GM18519 (cell line): ENCODE measurements at regions not wholly inside any gene's neighbourhood (a gene's known extent, or its start where the extent isn't known, plus 50 kb on each side); places are given as distances from the start of the nearest gene placed in this dataset.
"Not testable (repeated sequence)": the region's sequence is repeated elsewhere in the genome, so short reads cannot be mapped to it uniquely, and the experiment has no call there.

Experiments
- ATAC-seq: cut with Tn5 transposase; IDR thresholded peaks from one replicate; pipeline ENCODE4 v1.9.1; 2021; ENCODE audit warnings: mild to moderate bottlenecking, moderate library complexity; ENCODE audit not compliant: unreplicated experiment, low FRiP score

DNA sequence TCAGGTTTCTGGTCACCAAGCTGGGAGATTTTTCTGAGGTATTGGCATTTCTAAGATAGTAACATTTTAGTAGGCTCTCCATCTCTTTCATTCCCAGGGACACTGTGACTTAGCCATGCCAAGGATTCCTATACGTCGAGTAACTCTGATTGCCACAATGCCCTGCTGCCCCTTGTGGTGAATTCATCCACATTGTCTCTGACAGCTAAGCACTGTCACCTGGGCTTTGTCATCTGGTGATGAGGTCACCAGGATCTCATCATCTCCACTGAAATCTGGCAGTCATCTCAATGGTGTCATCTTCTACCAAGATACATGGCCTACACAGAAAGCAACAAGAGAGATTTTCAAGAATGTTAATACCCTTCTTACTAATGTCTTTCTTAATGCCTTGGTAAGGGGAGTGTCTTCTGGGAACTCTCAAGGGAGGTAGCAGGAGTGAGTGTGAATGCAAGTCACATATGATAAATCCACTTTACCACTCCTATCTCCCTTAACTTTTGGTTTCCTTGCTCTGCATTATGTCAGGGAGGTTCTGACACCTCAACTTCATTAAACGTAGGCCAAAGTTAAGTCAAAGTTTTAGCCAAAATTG, 246.7 kb downstream of the CD109 start:
- ATAC-seq, result no peak

GRCh38 chr6:73941892-73942291, 245.9 kb downstream of the CD109 start:
- no peak for ATAC-seq

DNA sequence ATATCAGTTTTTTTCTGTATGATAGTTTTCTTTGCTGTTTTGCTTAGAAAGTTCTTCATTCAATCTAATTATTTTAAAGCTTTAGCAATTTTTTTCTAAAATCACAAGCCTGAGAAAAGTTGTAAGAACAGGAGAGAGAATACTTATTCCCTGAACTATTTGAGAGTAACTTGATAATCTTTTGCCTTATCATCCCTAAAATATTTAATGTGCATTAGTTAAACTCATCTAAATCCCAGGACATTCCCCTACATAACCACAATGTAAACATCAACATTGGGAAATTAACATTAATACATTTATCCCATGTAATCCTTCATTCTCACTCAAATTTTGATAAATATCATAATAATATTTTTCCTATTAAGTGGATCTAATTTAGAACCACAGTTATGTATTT, 241.8 kb downstream of the CD109 start:
- ATAC-seq, result no peak

DNA sequence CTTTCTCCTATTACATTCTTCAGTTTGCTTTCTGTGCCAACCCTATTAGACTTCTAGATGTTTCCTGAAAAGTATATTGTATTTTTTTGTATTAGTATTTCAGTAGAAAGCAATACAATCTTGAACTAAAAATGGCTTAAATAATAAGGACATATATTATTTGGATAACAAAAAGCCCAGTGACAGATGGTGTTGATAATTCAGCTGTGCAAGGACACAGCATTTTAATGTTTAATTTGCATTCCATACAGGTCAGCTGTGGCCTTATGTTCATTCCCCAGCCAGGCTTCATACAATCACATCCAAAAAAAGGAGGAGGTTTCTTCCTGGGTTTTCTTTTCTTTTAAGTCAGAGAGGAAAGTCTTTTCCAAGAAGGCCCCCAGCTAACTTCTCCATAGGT, 236.9 kb downstream of the CD109 start:
- ATAC-seq, result no peak

DNA sequence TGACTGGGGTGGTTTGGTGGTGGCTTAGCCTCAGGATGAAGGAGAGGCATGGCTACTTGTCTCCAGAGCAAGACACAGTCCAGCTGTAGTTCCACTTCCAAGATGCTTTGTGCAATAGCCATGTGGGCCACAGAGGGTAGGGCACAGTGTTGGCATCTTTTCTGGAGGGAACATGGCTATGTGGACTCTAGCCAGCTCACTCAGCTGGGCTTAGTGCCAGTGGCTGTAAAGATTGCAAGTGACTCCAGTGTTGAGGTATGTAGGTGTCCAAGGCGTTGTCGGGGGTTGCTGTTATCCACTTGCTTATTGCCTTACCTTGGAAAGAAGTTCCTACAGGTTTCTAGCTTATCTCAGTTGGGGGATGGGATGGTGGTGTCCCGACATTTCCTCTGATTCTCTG, 233.4 kb downstream of the CD109 start:
- no peak for ATAC-seq

- no peak for ATAC-seq
These were observed 231.4 kb downstream of the CD109 start for GRCh38 chr6:73927421-73927820.

DNA sequence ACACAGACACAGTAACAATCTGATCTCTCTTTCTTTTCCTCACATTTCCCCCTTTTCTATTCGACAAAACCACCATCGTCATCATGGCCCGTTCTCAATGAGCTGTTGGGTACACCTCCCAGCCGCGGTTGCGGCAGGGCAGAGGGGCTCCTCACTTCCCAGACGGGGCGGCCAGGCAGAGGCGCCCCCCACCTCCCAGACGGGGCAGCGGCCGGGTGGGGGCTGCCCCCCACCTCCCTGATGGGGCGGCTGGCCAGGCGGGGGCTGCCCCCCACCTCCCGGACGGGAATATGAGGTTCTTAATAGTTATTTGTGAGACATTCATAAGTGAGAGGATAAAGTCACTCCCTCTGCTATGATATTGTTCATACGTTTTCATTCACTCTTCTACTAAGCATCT, 229.7 kb downstream of the CD109 start:
- ATAC-seq, result not testable (repeated sequence)

DNA sequence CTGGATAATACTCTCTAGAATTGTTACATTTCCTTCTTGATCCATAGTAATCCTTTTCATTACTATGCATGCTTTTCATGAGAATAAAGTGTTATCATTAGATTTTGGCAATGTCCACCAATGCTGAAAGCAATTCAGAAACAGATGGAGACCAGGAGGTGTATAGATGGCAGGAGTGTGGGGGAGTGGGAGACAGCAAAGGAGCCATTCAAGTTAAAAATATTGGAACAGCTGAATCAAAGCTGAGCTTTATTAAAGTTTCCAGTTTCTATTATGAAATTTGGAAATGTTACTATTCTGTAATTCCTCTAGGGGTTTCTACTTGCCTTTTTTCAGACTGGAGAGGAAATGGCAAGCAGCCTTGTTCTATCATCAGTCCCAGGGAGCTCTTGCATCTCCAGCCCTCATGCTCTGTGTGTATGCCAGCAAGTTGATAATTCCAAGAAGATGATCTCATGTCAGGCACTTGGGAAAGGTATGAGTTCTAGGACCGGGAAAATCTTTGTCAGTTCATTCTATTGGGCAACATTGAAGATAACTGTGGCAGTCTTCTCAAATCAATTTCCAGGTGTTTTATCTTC, 228.0 kb downstream of the CD109 start:
- no peak for ATAC-seq

GRCh38 chr6:73903155-73903554, 207.2 kb downstream of the CD109 start:
- no peak for ATAC-seq

- no peak for ATAC-seq
These were observed 206.0 kb downstream of the CD109 start for GRCh38 chr6:73901986-73902385.

- ATAC-seq, result no peak
These were observed 205.3 kb downstream of the CD109 start for GRCh38 chr6:73901311-73901710.

DNA sequence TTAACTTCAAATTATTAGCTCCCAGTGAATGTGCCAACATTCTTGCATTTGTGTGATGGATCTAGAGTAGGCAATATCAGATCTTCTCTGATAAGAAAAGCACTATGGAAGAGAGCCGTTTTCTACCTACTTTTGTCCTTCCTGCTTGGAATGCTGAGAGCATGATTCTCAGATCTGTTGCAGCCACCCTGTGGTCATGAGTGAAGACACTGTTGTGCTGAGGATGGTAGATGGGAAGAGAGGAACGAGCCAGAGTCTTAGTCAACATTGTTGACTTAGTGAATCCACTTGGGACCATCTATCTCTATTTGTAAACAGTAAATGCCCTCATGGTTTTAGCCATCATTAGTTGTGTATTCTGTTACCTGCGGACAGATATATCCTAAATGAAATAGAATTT, 202.6 kb downstream of the CD109 start:
- ATAC-seq, result no peak

DNA sequence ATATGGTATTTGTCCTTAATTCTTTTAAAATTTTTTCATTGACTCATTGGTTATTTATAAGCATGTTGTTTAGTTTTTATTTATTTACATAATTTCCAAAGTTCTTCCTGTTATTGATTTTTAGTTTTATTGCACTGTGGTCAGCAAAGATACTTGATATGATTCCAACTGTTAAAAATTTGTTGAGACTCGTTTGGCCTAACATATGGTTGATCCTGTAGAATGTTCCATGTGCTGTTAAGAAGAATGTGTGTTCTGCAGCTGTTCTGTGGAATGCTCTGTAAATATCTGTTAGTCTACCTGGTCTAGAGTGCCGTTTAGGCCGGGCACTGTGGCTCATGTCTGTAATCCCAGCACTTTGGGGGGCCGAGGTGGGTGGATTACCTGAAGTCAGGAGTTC, 197.7 kb downstream of the CD109 start:
- ATAC-seq, result no peak

- no peak for ATAC-seq
These were observed 192.0 kb downstream of the CD109 start for GRCh38 chr6:73888050-73888449.

DNA sequence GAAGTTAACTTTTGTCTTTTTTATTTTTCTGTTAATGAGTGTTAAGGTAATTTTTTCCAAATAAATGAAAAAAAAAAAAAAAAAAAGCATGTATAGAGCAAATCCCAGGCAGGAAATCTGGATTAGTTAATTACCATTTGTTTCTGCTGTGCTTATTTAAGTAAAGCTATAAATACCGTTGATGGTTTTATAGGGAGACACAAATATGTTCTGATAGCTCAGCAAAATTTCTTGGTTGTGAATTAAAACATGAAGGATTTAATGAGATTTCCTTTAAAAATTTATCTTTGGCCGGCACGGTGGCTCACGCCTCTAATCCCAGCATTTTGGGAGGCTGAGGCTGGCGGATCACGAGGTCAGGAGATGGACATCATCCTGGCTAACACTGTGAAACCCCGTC, 189.4 kb downstream of the CD109 start:
- ATAC-seq, result no peak

DNA sequence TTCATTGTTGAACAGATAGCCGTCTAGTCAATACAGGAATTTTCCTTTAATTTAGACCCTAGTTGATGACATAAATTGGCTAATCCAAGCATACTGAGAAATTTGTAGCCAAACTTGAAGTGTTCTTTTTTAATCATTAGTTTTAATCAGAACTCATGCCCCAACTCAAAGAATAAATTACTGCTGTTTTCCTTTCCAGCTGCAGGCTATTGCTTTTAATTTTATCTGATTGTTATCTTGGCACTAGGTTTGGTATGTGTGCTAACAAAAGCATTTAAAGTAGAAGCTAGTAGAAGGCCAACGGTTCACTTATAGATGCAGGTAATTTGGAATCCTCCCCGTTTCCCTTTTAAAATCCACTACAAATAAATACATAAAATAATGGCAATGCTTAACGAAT, 188.5 kb downstream of the CD109 start:
- no peak for ATAC-seq

DNA sequence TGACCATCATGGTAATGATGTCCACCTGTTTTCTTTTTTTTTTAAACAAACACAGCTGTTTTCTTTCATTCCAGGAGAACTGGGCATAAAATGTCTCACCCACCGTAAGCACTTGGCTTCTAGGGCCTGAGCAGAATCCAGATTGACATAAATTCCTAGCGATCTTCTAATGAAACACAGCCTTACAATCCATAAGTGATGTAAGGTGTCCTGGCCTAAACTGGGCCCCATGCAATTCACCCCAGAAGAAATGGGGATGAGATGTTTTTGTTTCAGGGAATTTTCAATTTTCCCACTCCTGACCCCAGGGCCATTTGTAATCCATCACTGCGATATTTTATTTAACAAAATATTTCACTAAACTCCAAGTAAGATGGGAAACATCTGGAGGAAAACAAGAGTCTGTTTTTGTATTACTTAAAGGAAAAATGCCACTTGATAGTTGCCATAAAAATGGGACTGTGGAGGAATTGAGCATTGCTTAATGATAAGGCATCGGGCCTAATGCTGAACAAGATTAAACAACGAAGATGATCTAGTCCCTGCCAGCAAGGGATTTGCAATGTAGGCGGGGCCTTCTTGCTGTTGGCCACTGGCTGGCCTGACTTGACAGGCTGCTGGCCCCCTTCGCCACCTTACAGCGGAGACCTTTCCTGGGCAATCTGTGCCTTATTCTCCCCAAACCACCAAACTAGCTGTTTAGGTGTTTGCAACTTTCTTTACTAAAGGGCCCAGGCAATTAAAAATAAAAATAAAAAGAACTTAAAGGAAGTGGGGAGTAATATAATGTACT, 183.7 kb downstream of the CD109 start:
- ATAC-seq, result no peak

- no peak for ATAC-seq
These were observed 182.4 kb downstream of the CD109 start for GRCh38 chr6:73878403-73878802.
